Pancreas (tissue), 10 donors: ENCODE measurements at regions not wholly inside any gene's neighbourhood (a gene's known extent, or its start where the extent isn't known, plus 50 kb on each side); places are given as distances from the start of the nearest gene placed in this dataset.
A peak's percentile ranks its signal among the peaks of the same experiment; 100 is the strongest.

Source experiments
- ATAC-seq, 4 donors: fragments of 200-7000 bp; cut with Tn5 transposase; one replicate each; pipeline versions ENCODE4 v1.8.0 to v1.9.1; 2020; ENCODE audit warnings: mild to moderate bottlenecking in 4 of 4, moderate library complexity in 4 of 4
- DNase-seq, 6 donors: peaks; one replicate each; pipeline ENCODE4 v3.0.0-alpha.2; 2020
- FAIRE-seq: peaks from 2 replicates; lab custom pipeline; 2012; peaks lifted over from hg19 to GRCh38; lab: Jason Lieb, UNC
- H3K27ac ChIP-seq, 4 donors: fragments of 200-600 bp; sonication (generic); 1 replicate in 3 of 4; 2 replicates in 1 of 4; pipeline versions ENCODE4 v1.5.0 to v1.8.0; 2020
- H3K27me3 ChIP-seq, 4 donors: fragments of 200-600 bp; one replicate each; pipeline ENCODE4 v1.8.0; 2021
- H3K36me3 ChIP-seq, 3 donors: fragments of 200-600 bp; sonication (generic) in 1 of 3; one replicate each; pipeline versions ENCODE4 v1.5.0 to v1.8.0; 2020 to 2021
- H3K4me1 ChIP-seq, 3 donors: fragments of 200-600 bp; one replicate each; pipeline ENCODE4 v1.8.0; 2021
- H3K4me3 ChIP-seq, 4 donors: fragments of 200-600 bp; sonication (generic) in 2 of 4; one replicate each; pipeline versions ENCODE4 v1.5.0 to v1.8.0; 2020 to 2021
- H3K9me3 ChIP-seq, 4 donors: fragments of 200-600 bp; one replicate each; pipeline ENCODE4 v1.8.0; 2021
- CTCF ChIP-seq, 4 donors: fragments of 200-600 bp; sonication (generic) in 3 of 4; IDR thresholded peaks; one replicate each; pipeline versions ENCODE4 v1.5.0 to v1.8.0; 2021; ENCODE audit warnings: antibody characterized with exemption in 4 of 4
- WGBS, 2 donors: extraction: QIAGEN DNeasy Blood & Tissue Kit; methylation state at CpG; one replicate each; pipeline ENCODE4 v1.1.7; 2013; 5-methylcytosine and 5-hydroxymethylcytosine counted together
- intact Hi-C, 3 donors: fragments of 100-400 bp; cut with DNase I; formaldehyde crosslinking; loops; one replicate each; pipeline versions ENCODE4 v1.11.1 to v1.14.2; 2022
- donor health status: healthy with polysubstance abuse.
- donor health status: DM: no; HTN: no; CAD: no; lungs with moderate emphysema.
- donor health status: DM: no; HTN: no; CAD: no.
- donor health status: control.
- donor health status: control.
- donor health status: Bipolar disorder and iron deficiency.
- donor health status: DM: yes; HTN: yes; CAD: no.
- donor health status: DM: no; HTN: no; CAD: no.
- donor health status: DM: no; HTN: no; CAD: no.
- donor health status: DM: yes; HTN: yes; CAD: no.

GRCh38 chr15:91780387-91780786 is 73.1 kb upstream of the SLCO3A1 start:
- Histone ChIP-seq H3K27me3 (no peaks in the 10 kb centered on the region), H3K36me3 (no peaks in the 10 kb centered on the region), H3K4me1 (no peaks in the 10 kb centered on the region), H3K27ac (no peak overlapping the region), H3K9me3 (no peaks in the 10 kb centered on the region), H3K4me3 (no peak overlapping the region)
- FAIRE-seq (no peak), ATAC-seq (no peak), DNase-seq (no peak)
- intact Hi-C loops, result no loop called here
- 72 to 75% methylated on average over 3 of the region's 3 CpGs for WGBS, 2 donors
- TF ChIP-seq CTCF (IDR thresholded peaks at IDR 0.05), result no peak

DNA sequence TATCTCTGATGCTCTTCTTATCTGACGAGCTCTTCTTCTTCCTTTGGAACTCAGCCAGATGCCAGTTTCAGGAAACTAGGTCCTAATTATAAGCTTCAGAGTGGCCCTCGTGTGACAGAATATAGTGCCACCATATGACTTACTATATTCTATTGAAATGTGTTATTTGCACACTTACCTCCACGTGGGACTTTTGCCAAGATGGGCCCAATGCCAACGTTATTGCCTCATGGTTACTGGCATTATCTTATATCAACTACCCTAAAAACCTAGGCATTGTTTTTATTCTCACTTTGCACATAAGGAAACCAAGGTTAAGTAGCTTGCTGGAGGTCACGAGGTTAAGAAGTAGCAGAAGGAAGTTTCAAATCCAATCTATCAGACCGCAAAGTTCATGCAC is 71.3 kb upstream of the SLCO3A1 start:
- Histone ChIP-seq H3K27ac (no peak overlapping the region), H3K4me1 (no peaks in the 10 kb centered on the region), H3K27me3 (no peaks in the 10 kb centered on the region), H3K36me3 (no peaks in the 10 kb centered on the region), H3K4me3 (no peak overlapping the region), H3K9me3 (no peaks in the 10 kb centered on the region)
- intact Hi-C loops, result no loop called here
- FAIRE-seq, result no peak
- TF ChIP-seq CTCF (IDR thresholded peaks at IDR 0.05), result no peak
- WGBS, 2 donors, result 33 to 38% methylated on average over 6 of the region's 6 CpGs
- DNase-seq, result peak in 2 of 6 donors; percentile 12 to 32
- no peak for ATAC-seq

DNA sequence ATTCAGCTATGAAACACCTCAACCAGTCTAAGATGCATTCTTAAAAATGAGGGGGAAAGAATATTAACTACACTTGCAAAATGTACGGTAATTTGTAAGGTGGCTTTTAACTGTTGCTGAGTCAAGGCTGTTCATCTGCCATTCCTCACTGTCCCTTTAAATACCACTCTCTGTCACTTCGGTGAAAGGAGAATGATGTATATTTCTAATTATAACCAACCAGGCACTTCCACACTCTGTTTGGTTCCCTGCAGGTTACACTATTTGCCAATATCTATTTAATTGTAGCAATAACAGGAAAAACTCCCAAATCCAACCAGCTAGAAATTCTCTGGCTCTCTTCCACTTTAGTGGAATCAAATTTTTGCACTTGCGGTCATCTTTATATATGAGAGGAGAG is 70.5 kb upstream of the SLCO3A1 start:
- TF ChIP-seq CTCF (IDR thresholded peaks at IDR 0.05), result no peak
- no peaks in the 10 kb centered on the region for H3K27me3 ChIP-seq
- 59 to 61% methylated on average over 3 of the region's 3 CpGs for WGBS, 2 donors
- H3K4me3 ChIP-seq, result no peak overlapping the region
- H3K4me1 ChIP-seq, result no peaks in the 10 kb centered on the region
- no peak for FAIRE-seq
- ATAC-seq, result no peak
- H3K27ac ChIP-seq, result no peak overlapping the region
- H3K9me3 ChIP-seq, result no peaks in the 10 kb centered on the region
- no peak for DNase-seq
- intact Hi-C loops, result no loop called here
- no peaks in the 10 kb centered on the region for H3K36me3 ChIP-seq

GRCh38 chr15:91783451-91783850 is 70.1 kb upstream of the SLCO3A1 start:
- intact Hi-C loops, result no loop called here
- no peaks in the 10 kb centered on the region for H3K36me3 ChIP-seq
- no peaks in the 10 kb centered on the region for H3K4me1 ChIP-seq
- ATAC-seq (no peak), DNase-seq (no peak), FAIRE-seq (no peak)
- no peaks in the 10 kb centered on the region for H3K27me3 ChIP-seq
- H3K4me3 ChIP-seq, result no peak overlapping the region
- no peak overlapping the region for H3K27ac ChIP-seq
- no peaks in the 10 kb centered on the region for H3K9me3 ChIP-seq
- TF ChIP-seq CTCF (IDR thresholded peaks at IDR 0.05), result no peak

DNA sequence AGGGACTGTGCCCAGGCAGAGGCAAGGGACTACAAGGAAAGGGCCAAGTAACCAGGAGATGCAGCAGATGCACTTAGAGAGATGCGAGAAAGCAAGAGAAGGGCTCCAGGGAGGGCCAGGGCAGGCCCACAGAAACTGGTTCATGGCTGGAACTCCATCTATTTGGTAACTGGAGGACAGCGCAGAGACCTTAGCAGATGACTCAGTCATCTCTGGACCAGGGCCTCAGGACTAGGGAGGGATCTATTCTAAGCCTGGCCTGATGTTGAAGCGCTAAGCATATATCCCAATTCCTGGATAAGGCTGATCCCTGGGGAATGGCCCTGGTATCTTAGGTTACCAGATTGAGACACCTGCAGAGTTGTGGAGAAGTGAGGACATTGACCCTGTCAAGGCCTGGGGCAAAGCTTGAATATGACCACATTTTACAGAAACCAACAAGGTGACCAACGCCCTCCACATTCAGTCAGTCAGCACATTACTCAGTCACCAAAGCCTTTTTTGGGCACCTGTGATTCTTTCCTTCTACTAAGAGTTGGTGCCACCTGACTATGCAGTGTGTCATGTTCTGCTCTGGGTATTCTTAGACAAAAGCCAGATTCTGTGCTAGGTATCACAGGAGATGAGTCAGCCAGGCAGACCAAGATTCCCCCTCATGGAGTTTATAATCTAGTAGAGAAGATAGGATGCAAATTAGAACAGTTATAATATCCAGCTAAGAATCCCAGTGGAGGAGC is 68.4 kb upstream of the SLCO3A1 start:
- TF ChIP-seq CTCF (IDR thresholded peaks at IDR 0.05), result no peak
- Histone ChIP-seq H3K36me3 (no peaks in the 10 kb centered on the region), H3K27ac (no peak overlapping the region), H3K4me3 (no peak overlapping the region), H3K27me3 (no peaks in the 10 kb centered on the region), H3K4me1 (no peaks in the 10 kb centered on the region), H3K9me3 (no peaks in the 10 kb centered on the region)
- DNase-seq (no peak), FAIRE-seq (no peak), ATAC-seq (no peak)
- intact Hi-C loops, result no loop called here
- 81 to 84% methylated on average over 4 of the region's 4 CpGs for WGBS, 2 donors
